Aorta (tissue), 5 donors: ENCODE measurements at regions not wholly inside any gene's neighbourhood (a gene's known extent, or its start where the extent isn't known, plus 50 kb on each side); places are given as distances from the start of the nearest gene placed in this dataset.
"Not testable (repeated sequence)": the region's sequence is repeated elsewhere in the genome, so short reads cannot be mapped to it uniquely, and the experiment has no call there.

ENCODE experiments used
- ATAC-seq: fragments of 200-7000 bp; cut with Tn5 transposase; one replicate; pipeline ENCODE4 v1.9.1; 2022; ENCODE audit warnings: moderate library complexity; ENCODE audit not compliant: low FRiP score
- DNase-seq, 2 donors: peaks; one replicate each; pipeline ENCODE4 v3.0.0-alpha.2; 2020
- H3K27ac ChIP-seq, 2 donors: one replicate each; pipeline ENCODE4 v1.5.1; 2013; ENCODE audit warnings: low read length in 2 of 2, mild to moderate bottlenecking in 2 of 2, moderate library complexity in 2 of 2, control low read depth in 1 of 2, inconsistent platforms in 1 of 2, low read depth in 1 of 2
- H3K27me3 ChIP-seq, 2 donors: one replicate each; pipeline ENCODE4 v1.6.1; 2013; ENCODE audit warnings: control low read depth in 1 of 2, low read length in 1 of 2, mild to moderate bottlenecking in 1 of 2, moderate library complexity in 1 of 2; ENCODE audit not compliant: insufficient read depth in 2 of 2, control insufficient read depth in 1 of 2
- H3K36me3 ChIP-seq, 2 donors: one replicate each; pipeline ENCODE4 v1.6.1; 2013; ENCODE audit warnings: control low read depth in 1 of 2, low read length in 1 of 2, mild to moderate bottlenecking in 1 of 2; ENCODE audit not compliant: insufficient read depth in 2 of 2, control insufficient read depth in 1 of 2
- H3K4me1 ChIP-seq, 2 donors: one replicate each; pipeline ENCODE4 v1.6.1; 2013; ENCODE audit warnings: low read length in 2 of 2, control low read depth in 1 of 2, mild to moderate bottlenecking in 1 of 2, moderate library complexity in 1 of 2; ENCODE audit not compliant: insufficient read depth in 2 of 2, control insufficient read depth in 1 of 2
- H3K4me3 ChIP-seq, 2 donors: one replicate each; pipeline ENCODE4 v1.5.1; 2013; ENCODE audit warnings: low read length in 2 of 2, control low read depth in 1 of 2, mild to moderate bottlenecking in 1 of 2
- H3K9me3 ChIP-seq: one replicate; pipeline ENCODE4 v1.6.1; 2013; ENCODE audit warnings: mild to moderate bottlenecking, low read length; ENCODE audit not compliant: control insufficient read depth
- WGBS, 2 donors: extraction: QIAGEN DNeasy Blood & Tissue Kit; methylation state at CpG; one replicate each; pipeline ENCODE4 v1.1.7; 2013; 5-methylcytosine and 5-hydroxymethylcytosine counted together
- intact Hi-C, 2 donors: fragments of 100-400 bp; cut with DNase I; formaldehyde crosslinking; loops; one replicate each; pipeline versions ENCODE4 v1.14.2 to v1.15.0; 2022
- donor health status: healthy with polysubstance abuse.
- donor health status: Bipolar disorder and iron deficiency.
- donor health status: DM: no; HTN: no; CAD: no.
- donor health status: DM: no; HTN: no; CAD: no.
- donor health status: DM: yes; HTN: yes; CAD: no.

- no peaks in the 10 kb centered on the region for H3K4me1 ChIP-seq
- H3K27me3 ChIP-seq = no peaks in the 10 kb centered on the region
- ATAC-seq = no peak
- peaks cover 5% of the 10 kb centered on the region for H3K9me3 ChIP-seq
- H3K4me3 ChIP-seq = no peak overlapping the region
- 77 to 89% methylated on average over 5 of the region's 5 CpGs for WGBS, 2 donors
- no peak for DNase-seq
- no peak overlapping the region for H3K27ac ChIP-seq
- intact Hi-C loops = no loop called here
- H3K36me3 ChIP-seq = no peaks in the 10 kb centered on the region
Observed at GRCh38 chr4:189802884-189803283, 137.8 kb upstream of the FRG1 start.

- no peaks in the 10 kb centered on the region for H3K27me3 ChIP-seq
- intact Hi-C loops = no loop called here
- no peak for DNase-seq
- 31 to 36% methylated on average over 5 of the region's 5 CpGs for WGBS, 2 donors
- ATAC-seq = no peak
- H3K4me1 ChIP-seq = no peaks in the 10 kb centered on the region
- peaks cover 7% of the 10 kb centered on the region for H3K9me3 ChIP-seq
- no peak overlapping the region for H3K4me3 ChIP-seq
- no peak overlapping the region for H3K27ac ChIP-seq
- H3K36me3 ChIP-seq = no peaks in the 10 kb centered on the region
Observed at GRCh38 chr4:189804894-189805293, 135.8 kb upstream of the FRG1 start.

- 80 to 83% methylated on average over 6 of the region's 6 CpGs for WGBS, 2 donors
- H3K4me3 ChIP-seq = no peak overlapping the region
- no peak overlapping the region for H3K27ac ChIP-seq
- intact Hi-C loops = no loop called here
- H3K36me3 ChIP-seq = no peaks in the 10 kb centered on the region
- H3K9me3 ChIP-seq = peaks cover 9% of the 10 kb centered on the region
- ATAC-seq (no peak), DNase-seq (no peak)
- no peaks in the 10 kb centered on the region for H3K4me1 ChIP-seq
- H3K27me3 ChIP-seq = no peaks in the 10 kb centered on the region
Observed at GRCh38 chr4:189806506-189806905, 134.2 kb upstream of the FRG1 start.

- ATAC-seq (no peak), DNase-seq (no peak)
- WGBS, 2 donors = 86 to 92% methylated on average over 33 to 35 of the region's 35 CpGs
Observed at GRCh38 chr4:189807031-189807430, 133.6 kb upstream of the FRG1 start.

GRCh38 chr4:189809241-189809735, 131.4 kb upstream of the FRG1 start:
- ATAC-seq (no peak), DNase-seq (no peak)
- WGBS, 2 donors = 75 to 88% methylated on average over 5 of the region's 5 CpGs
- H3K36me3 ChIP-seq = no peaks in the 10 kb centered on the region
- no peak overlapping the region for H3K4me3 ChIP-seq
- H3K4me1 ChIP-seq = no peaks in the 10 kb centered on the region
- H3K27ac ChIP-seq = no peak overlapping the region
- no peaks in the 10 kb centered on the region for H3K27me3 ChIP-seq
- intact Hi-C loops = no loop called here
- H3K9me3 ChIP-seq = peaks cover 9% of the 10 kb centered on the region

More at GRCh38 chr4:189807031-189807430, 133.6 kb upstream of the FRG1 start:
- intact Hi-C loops = no loop called here
- no peaks in the 10 kb centered on the region for H3K36me3 ChIP-seq
- no peak overlapping the region for H3K27ac ChIP-seq
- no peak overlapping the region for H3K4me3 ChIP-seq
- no peaks in the 10 kb centered on the region for H3K27me3 ChIP-seq
- no peaks in the 10 kb centered on the region for H3K4me1 ChIP-seq
- peaks cover 9% of the 10 kb centered on the region for H3K9me3 ChIP-seq

GRCh38 chr4:189809839-189810238, 130.8 kb upstream of the FRG1 start:
- Histone ChIP-seq H3K9me3 (peaks cover 9% of the 10 kb centered on the region), H3K27me3 (no peaks in the 10 kb centered on the region), H3K4me1 (no peaks in the 10 kb centered on the region), H3K27ac (no peak overlapping the region), H3K4me3 (no peak overlapping the region), H3K36me3 (no peaks in the 10 kb centered on the region)
- ATAC-seq (no peak), DNase-seq (no peak)
- 39 to 41% methylated on average over 9 of the region's 9 CpGs for WGBS, 2 donors
- intact Hi-C loops = no loop called here

- H3K27me3 ChIP-seq, H3K9me3 ChIP-seq, H3K27ac ChIP-seq, H3K36me3 ChIP-seq, DNase-seq, intact Hi-C loops, H3K4me1 ChIP-seq, ATAC-seq, H3K4me3 ChIP-seq: not testable (repeated sequence)
- WGBS, 2 donors = 64 to 70% methylated on average over 38 to 50 of the region's 75 CpGs
Observed at GRCh38 chr4:189810318-189811181, 130.1 kb upstream of the FRG1 start.

GRCh38 chr4:189815404-189816192, 125.1 kb upstream of the FRG1 start:
- H3K4me1 ChIP-seq = no peaks in the 10 kb centered on the region
- H3K9me3 ChIP-seq = peaks cover 2% of the 10 kb centered on the region
- H3K27me3 ChIP-seq = no peaks in the 10 kb centered on the region
- no peak overlapping the region for H3K4me3 ChIP-seq
- no peaks in the 10 kb centered on the region for H3K36me3 ChIP-seq
- ATAC-seq (no peak), DNase-seq (no peak)
- intact Hi-C loops = no loop called here
- no peak overlapping the region for H3K27ac ChIP-seq
- 55 to 63% methylated on average over 4 of the region's 4 CpGs for WGBS, 2 donors
